GM19395 (cell line): ENCODE measurements at regions not wholly inside any gene's neighbourhood (a gene's known extent, or its start where the extent isn't known, plus 50 kb on each side); places are given as distances from the start of the nearest gene placed in this dataset.
A peak's percentile ranks its signal among the peaks of the same experiment; 100 is the strongest.

Experiments used
- ATAC-seq: cut with Tn5 transposase; IDR thresholded peaks from one replicate; pipeline ENCODE4 v1.9.1; 2021; ENCODE audit warnings: mild to moderate bottlenecking, moderate library complexity; ENCODE audit not compliant: unreplicated experiment

DNA sequence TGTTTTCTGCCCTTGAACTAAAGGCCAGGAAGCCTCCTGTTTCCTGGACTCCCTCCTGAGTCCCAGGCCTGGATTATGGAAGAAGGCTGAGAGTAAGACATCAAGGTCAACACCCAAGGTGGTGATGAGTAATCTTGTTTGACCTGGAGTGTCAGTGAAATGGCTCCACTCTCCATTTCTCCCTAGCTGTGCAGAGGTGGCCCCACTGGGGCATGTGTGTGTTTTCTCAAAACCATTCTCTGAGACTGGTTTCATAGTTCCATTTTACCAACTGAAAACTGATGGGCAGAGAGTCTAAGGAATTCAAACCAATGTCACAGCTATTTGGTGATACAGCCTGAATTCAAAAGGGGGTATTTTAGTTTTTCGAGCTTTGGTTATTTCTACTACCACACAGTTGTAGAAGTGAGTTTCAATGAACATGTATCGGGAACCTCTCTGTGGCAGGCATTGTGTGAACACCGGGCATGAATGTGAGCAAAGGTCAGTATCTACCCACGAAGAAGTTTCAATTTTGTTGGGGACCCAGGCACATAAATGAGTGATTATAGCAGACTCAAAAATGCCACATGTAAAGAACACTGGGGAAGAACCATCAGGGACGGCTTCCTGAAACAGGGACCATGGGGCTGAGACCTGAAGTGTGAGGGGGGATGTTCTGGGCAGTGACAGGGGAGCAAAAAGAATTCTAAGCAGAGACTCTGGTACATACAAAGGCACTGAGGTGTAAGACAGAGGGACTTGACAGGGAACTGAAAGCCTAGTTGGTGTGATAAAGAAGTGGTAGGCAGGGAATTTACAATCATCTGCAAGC, 269.6 kb upstream of the KLF4 start:
- ATAC-seq: no peak

DNA sequence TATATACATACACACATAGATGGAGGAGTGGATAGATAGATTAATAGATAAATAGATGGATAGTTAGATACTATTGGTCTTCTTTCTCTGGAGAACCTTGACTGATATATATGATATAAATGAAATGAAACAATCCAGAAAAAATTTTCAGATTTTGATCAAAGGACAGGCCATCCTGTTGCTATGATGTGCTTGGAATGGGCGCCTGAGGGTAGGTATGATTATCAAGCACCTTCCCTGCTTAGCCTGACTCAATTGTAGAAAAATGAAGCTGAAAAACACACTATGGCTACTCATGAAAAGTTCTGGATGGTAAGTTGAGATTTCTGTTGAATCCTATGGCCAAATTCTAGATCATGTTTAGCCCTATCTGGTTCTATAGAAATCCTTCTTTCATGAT, 266.5 kb upstream of the KLF4 start:
- ATAC-seq: no peak

DNA sequence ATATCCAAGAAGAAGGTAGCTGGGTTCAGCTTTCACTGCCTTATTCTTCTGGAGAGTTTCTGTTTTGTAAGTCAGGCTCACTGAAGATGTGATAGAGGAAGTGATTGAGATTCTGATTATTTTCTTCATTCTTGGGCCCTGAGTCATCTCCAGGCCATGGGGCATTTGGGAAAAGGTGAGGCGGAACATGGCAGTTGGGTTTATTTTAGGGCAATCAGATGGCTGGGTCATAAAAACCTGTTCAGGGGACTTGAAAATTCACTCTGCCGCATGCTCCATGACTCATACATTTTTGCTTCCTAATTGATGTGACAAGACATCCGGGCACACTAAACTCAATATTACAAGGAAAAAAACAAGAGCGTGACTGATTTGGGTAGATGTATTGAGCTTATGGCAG, 265.7 kb upstream of the KLF4 start:
- no peak for ATAC-seq

DNA sequence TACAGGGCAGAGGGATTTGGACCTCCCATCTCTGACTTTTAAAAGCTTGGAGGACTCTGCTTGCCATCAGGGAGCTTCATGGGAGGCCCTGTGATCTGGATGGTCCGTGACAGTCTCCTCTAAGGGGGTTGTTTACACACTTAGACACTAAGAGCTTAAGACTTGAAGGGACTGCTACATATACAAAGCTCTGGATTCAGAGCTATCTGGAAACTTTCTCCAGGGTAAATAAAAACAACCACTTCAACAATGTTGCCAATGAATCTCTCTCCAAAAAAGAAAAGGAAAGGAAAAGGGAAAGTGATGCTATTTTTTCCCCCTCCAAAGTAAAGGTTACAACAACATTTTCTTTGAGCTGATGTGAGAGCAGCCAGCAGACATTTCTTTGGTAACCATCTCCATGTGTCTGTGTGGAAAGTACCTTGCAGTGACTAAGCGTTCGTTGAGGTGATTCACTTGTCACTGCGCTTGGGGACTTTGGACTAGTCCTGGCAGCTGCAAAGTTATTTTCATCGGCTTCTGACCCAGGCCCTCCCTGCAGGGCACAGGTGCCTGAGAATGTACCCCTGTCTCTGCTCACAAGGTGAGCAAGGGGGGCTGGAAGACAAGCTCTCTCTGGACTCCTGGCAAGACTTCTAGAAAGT, 262.1 kb upstream of the KLF4 start:
- ATAC-seq: peak; percentile 76

- ATAC-seq: no peak
Measured at GRCh38 chr9:107750741-107751566, 261.4 kb upstream of the KLF4 start.

- no peak for ATAC-seq
Measured at GRCh38 chr9:107749787-107750444, 260.3 kb upstream of the KLF4 start.

DNA sequence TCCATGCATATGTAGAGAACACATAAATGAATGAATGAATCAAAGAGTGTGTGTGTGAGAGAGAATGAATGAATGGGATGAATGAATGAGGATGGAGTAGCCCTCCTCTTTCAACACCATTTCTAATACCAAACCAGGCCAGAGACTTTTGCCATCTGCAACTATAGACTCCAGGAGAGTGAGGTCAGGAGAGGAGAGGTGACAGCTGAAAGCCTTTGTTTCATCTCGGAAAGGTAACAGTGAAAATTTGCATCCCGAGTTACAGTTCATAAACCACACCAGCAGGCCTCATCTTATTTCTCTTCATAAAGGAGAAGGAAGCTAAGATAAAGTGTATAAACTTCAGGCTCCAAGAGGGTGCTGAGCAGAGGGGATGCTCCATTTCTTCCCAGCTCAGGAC, 255.3 kb upstream of the KLF4 start:
- ATAC-seq: no peak

- ATAC-seq: no peak
Measured at GRCh38 chr9:107742531-107743309, 253.2 kb upstream of the KLF4 start.

GRCh38 chr9:107740088-107740980, 250.8 kb upstream of the KLF4 start:
- ATAC-seq: no peak

DNA sequence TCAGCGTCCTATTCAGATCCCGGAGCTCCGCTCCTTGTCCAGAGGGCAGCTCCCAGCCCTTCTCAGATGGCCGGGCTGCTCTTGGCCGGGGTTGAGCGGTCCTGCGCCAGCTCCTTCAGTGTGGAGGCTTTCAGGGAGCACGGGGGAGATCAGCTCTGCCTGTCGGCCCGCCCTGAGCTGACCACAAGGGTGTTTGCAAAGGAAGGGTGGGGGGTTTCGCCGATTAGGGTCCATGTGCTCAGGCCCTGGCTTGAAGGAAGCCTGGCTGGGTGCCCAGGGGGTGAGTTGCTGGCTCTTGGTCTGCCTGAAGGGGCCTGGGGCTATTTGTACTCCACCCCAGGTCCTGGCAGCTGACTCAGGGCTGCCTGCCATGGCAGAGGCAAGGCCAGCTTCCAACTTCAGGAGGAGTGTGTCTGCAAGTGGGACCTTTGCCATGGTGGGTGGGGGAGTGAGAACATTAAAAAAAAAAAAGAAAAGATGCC, 250.1 kb upstream of the KLF4 start:
- no peak for ATAC-seq

DNA sequence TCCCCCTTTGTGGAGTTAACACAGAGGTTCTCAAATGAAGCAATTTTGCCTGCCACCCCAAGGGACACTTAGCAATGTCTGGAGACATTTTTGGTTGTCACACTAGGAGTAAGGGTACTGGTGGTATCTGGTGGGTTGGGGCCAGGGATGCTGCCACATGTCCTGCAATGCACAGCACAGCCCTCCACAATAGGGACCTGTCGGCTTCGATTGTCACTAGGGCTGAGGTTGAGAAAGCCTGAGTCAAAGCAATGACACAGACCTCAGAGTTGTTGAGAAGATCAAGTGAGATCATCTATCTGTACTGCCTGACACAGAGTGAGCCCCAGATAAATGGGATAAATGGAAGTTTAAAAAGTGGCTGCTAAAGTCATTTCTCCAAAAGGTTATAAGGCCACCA, 249.2 kb upstream of the KLF4 start:
- ATAC-seq: no peak

GRCh38 chr9:107737987-107738743, 248.6 kb upstream of the KLF4 start:
- no peak for ATAC-seq

- ATAC-seq: no peak
Measured at GRCh38 chr9:107737610-107737986, 248.0 kb upstream of the KLF4 start.

GRCh38 chr9:107735821-107736220, 246.3 kb upstream of the KLF4 start:
- no peak for ATAC-seq

DNA sequence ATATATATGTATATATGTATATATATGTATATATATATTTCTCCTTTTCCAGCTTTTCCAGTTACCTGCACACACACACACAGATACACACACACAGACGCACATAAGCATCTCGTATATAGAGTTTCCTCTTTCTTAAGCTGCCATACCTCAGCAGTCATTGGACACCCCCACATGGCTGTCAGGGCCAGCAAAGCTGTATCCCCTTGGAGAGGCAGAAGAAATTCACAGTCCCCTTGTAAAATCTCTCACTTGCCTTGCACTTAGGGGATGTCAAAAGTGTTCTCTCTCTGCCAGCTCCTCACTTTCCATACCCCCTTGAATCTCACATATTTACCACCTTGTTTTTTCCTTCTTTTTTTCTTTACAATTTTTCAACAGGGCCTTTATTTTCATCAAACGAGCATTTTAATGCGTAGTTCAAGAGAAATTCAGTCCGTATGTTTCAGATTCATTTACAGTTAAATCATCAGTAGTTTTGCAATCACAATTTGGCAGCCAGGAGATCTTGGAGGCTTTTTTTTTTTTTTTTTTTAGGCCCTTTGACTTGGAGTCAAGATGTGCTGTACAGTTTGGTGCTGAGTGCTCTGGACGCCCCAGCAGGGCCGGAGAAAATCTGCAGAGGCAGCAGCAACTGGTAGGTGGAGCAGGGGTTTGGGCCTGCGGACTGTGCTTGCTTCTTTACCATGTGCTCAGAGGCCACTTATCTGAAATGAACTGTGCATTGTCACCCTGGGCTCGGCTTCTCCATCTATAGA, 244.9 kb upstream of the KLF4 start:
- no peak for ATAC-seq

GRCh38 chr9:107733523-107733894, 243.9 kb upstream of the KLF4 start:
- ATAC-seq: no peak

DNA sequence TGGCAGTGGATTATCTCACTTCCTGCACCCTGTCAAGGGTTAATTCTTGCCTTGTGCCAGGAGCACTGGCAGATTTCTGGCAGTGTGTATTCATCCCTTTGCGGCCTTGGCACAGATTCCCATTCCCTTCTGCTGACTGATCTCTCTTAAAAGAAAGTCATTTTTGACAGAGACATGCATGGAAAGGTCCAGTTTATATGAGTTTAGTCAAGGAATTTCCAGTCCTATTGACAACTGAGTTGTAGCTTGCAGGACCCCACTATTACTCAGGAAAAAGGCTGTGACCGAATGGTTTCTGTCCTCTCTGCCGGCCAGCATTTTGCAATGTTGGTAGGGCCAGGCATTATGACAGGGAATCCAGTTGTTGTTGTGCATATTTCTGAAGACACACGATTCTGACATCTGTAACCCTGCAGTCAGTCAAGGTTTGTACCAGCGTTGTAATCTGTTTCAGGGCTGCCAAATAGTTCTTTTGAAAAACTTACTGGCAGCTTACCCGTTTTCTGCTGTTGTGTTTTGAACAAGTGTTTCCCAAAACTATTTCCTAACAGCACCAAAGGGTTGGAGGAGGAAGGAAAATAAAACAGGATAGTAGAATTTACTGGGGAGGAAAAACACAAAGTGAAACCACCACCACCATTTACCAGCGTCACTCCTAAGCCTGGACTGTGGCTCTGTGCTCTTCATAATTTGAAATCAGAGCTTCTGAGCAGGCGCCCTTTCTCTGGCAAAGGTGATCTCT, 243.4 kb upstream of the KLF4 start:
- no peak for ATAC-seq
